SK-N-MC (cell line): ENCODE measurements at regions not wholly inside any gene's neighbourhood (a gene's known extent, or its start where the extent isn't known, plus 50 kb on each side); places are given as distances from the start of the nearest gene placed in this dataset.

Experiments used
- EZH2 ChIP-seq: fragments of 200-600 bp; sonication (generic); IDR thresholded peaks from one replicate; pipeline ENCODE4 v1.6.1; 2017; ENCODE audit warnings: antibody characterized with exemption
- FOXP2 ChIP-seq: optimal IDR thresholded peaks from 2 replicates; pipeline ENCODE3; 2011; ENCODE audit warnings: mild to moderate bottlenecking, moderate library complexity; ENCODE audit not compliant: insufficient read depth; ENCODE audit errors: extremely low read length, control extremely low read depth
- POLR2AphosphoS5 ChIP-seq: IDR thresholded peaks from 2 replicates; pipeline ENCODE4 v1.6.1; 2012; ENCODE audit warnings: mild to moderate bottlenecking, low read depth, low read length, borderline replicate concordance

DNA sequence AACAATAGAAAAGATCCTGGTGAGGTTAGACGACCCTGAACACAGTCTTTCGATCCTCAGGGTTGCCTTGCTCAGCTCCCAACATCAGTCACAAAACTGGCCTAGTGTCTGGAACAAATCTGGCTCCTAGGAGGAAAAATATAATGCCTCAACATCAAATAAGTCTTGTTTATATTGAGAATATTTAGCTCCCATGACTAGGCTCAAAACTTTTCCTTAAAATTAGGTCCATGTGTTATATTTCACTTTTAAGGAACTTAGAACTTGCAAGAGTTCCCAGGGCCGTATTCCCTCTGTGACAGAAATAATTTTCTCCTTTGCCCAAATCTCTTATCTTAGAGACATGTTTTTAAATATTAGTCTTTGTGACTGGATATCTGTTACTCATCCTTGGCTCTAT, 819.7 kb upstream of the ZEB2 start:
- TF ChIP-seq EZH2, result no peak
- TF ChIP-seq POLR2AphosphoS5, result no peak
- TF ChIP-seq FOXP2, result no peak
